Choroid plexus epithelial cell (primary cell): ENCODE measurements at regions not wholly inside any gene's neighbourhood (a gene's known extent, or its start where the extent isn't known, plus 50 kb on each side); places are given as distances from the start of the nearest gene placed in this dataset.
A peak's percentile ranks its signal among the peaks of the same experiment; 100 is the strongest.

Experiments
- DNase-seq: peaks from one replicate; pipeline ENCODE4 v3.0.0-alpha.2; 2010; ENCODE audit warnings: low read depth
- H3K4me3 ChIP-seq: 2 replicates; pipeline ENCODE4 v1.5.1; 2011; ENCODE audit warnings: low read depth, mild to moderate bottlenecking, control low read depth, low read length, moderate library complexity
- TF ChIP-seq, protein P1 (sequence below): conservative IDR thresholded peaks from 2 replicates; pipeline ENCODE4 v1.5.1; 2011; ENCODE audit warnings: low read depth, mild to moderate bottlenecking, control low read depth, inconsistent platforms, low read length, moderate library complexity

DNA sequence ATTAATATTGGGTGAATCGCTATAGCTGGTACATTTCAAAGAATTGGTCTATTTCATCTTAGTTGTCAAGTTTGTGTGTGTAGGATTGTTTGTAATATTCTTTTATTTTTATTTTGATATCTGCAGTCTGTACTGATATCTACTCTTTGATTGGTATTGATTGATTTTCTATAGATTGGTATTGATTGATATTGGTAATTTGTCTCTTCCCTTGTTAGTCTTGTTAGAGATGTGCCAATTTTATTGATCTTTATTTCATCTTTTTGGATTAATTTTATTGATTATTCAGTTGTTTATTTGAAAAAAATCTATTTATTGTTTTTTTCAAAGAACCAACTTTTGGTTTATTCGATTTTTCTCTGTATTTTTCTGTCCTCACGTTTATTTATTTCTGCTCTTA, 61.4 kb downstream of the TM2D3 start:
- DNase-seq: no peak
- no peak overlapping the region for H3K4me3 ChIP-seq
- TF ChIP-seq, protein P1, sequence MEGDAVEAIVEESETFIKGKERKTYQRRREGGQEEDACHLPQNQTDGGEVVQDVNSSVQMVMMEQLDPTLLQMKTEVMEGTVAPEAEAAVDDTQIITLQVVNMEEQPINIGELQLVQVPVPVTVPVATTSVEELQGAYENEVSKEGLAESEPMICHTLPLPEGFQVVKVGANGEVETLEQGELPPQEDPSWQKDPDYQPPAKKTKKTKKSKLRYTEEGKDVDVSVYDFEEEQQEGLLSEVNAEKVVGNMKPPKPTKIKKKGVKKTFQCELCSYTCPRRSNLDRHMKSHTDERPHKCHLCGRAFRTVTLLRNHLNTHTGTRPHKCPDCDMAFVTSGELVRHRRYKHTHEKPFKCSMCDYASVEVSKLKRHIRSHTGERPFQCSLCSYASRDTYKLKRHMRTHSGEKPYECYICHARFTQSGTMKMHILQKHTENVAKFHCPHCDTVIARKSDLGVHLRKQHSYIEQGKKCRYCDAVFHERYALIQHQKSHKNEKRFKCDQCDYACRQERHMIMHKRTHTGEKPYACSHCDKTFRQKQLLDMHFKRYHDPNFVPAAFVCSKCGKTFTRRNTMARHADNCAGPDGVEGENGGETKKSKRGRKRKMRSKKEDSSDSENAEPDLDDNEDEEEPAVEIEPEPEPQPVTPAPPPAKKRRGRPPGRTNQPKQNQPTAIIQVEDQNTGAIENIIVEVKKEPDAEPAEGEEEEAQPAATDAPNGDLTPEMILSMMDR: no peak

DNA sequence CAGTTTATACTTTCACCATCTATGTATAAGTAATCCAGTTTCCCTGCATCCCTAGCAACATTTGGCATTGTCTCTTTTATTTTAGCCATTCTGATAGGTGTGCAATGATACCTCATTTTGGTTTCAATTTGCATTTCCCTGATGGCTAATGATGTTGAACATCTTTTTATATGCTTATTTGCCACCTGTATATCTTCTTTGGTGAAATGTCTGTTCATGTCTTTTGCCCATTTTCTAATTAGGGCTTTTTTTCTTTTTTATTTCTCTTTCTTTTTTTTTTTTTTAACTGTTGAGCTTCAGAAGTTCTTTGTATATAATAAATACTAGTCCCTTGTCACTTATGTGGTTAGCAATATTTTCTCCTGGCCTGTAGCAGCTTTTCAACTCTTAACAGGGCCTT, 68.9 kb downstream of the TM2D3 start:
- no peak for DNase-seq
- TF ChIP-seq, protein P1: no peak
- no peak overlapping the region for H3K4me3 ChIP-seq

DNA sequence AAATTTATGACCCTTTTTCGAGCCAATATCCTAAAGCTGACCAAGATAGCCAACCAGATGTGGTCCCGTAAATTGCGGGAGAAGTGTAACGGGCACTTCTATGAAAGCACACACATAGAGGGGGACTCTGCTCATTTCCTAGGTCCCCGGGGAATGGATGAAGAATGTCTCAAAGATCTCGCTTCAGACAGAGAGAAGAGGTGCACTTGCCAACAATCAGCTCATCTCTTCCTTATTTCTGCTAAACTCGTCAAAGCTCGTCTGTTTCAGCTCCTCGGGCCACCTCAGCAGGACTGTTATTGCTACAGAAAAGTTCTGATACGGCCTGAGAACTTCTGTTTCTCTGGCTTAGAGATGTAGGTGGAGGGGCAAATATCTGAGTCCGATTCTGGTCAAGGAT, 71.8 kb downstream of the TM2D3 start:
- no peak overlapping the region for H3K4me3 ChIP-seq
- no peak for DNase-seq
- TF ChIP-seq, protein P1: no peak

DNA sequence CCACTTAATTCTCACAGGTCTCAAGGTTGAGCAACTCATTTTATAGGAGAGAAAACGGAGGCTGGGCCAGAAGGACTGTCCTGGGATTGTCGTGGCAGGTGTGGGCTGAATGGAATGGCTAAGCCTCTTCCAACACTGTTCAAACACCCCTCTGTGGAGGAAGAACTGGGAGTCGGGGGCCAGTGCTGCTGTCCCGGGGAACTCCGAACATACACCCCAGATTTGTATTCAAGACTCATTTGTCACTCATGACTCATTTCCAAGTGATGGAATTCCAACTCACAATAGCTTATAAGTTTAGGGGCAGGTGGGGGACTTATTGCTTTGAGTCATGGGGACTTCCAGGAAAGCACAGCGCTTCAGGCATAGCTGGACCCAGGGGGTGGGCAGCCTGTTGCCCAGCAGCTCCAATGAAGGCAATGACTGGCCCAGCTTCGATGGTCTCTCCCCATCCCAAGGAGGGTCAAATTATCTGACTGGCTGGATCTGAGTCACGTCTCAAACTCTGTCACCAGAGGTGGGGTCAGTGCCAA, 72.5 kb downstream of the TM2D3 start:
- H3K4me3 ChIP-seq: no peak overlapping the region
- TF ChIP-seq, protein P1: no peak
- peak; percentile 35 for DNase-seq

DNA sequence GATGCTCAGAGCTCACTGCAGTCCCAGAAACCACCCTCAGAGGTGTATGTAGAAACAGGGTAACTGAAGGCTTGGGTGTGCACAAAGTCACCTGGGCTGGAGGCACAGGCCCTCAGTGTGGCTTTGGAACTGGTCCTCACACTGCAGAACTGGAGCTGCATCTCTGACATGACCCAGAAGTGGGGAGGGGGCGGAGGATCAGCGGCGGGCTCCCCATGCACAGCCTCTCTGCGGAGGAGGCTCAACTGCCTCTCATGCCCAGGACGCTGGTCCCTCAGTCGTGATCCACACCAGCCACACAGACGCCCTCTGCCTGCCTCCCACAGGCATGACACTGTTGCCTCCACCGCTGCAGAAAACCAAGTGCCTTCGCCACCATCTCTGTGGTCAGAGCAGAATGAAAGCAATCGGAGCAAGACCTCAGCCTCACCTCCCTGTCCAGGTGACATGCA, 73.7 kb downstream of the TM2D3 start:
- peak; percentile 40 for DNase-seq
- TF ChIP-seq, protein P1: peak; percentile 62
- H3K4me3 ChIP-seq: no peak overlapping the region

DNA sequence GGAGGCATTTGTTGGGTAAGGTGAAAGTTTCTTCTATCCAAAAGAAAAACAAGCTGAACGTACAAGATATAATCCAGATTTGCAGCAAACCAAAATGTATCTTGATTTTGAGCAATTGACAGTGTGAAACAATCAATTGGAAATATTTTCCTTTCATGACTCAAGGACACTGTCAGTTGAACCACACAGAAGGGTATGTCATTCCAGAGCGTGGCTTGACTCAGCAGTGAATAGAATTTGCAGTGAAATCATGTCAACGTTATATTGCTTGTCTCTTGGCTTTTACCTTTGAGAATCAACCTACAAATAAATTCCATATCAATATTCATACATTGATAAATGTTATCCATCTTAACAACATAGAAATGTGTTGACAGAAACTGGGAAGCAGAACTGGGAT, 78.2 kb downstream of the TM2D3 start:
- no peak overlapping the region for H3K4me3 ChIP-seq
- no peak for DNase-seq
- TF ChIP-seq, protein P1: no peak

DNA sequence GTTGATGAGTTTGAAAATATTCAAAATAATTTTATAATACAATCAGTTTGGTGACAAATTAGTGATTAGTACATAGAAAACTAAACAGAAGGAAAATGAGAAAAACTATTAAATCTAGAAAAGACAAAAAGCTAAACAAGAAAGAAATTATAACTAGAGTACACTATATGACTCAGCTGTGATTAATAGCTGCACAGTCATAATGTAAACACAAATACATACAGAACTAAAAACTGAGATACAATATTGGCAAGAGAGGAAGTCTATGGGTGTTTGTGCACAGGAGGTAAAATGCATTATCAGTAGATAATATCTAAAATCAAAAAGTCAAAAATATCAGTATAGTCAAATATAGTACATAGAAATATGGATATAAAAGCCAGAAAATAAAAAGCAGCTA, 80.7 kb upstream of the PCSK6 start:
- no peak for DNase-seq
- TF ChIP-seq, protein P1: no peak

More for the DNA sequence above, 80.7 kb upstream of the PCSK6 start:
- H3K4me3 ChIP-seq: no peak overlapping the region
